GM19397 (cell line): ENCODE measurements at regions not wholly inside any gene's neighbourhood (a gene's known extent, or its start where the extent isn't known, plus 50 kb on each side); places are given as distances from the start of the nearest gene placed in this dataset.
A peak's percentile ranks its signal among the peaks of the same experiment; 100 is the strongest.
"Not testable (repeated sequence)": the region's sequence is repeated elsewhere in the genome, so short reads cannot be mapped to it uniquely, and the experiment has no call there.

ENCODE experiments used
- ATAC-seq: cut with Tn5 transposase; IDR thresholded peaks from one replicate; pipeline ENCODE4 v1.9.1; 2021; ENCODE audit warnings: mild to moderate bottlenecking, moderate library complexity; ENCODE audit not compliant: unreplicated experiment

DNA sequence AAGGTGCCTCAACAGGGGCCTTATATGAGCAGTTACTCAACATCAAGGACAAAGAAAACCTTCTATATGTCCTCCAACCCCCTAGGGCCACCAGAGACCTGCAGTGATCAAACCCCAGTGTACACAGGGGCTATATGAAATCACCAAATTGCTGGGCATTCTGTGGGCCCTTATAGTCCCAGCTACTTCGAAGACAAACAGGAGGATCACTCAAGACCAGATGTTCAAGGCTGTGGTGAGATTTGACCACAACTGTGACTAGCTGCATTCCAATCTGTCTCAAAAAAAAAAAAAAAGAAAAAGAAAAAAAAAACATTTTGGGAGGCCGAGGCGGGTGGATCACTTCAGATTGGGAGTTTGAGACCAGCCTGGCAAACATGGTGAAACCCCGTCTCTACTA lies 51.0 kb upstream of the PRB2 start:
- ATAC-seq: no peak

DNA sequence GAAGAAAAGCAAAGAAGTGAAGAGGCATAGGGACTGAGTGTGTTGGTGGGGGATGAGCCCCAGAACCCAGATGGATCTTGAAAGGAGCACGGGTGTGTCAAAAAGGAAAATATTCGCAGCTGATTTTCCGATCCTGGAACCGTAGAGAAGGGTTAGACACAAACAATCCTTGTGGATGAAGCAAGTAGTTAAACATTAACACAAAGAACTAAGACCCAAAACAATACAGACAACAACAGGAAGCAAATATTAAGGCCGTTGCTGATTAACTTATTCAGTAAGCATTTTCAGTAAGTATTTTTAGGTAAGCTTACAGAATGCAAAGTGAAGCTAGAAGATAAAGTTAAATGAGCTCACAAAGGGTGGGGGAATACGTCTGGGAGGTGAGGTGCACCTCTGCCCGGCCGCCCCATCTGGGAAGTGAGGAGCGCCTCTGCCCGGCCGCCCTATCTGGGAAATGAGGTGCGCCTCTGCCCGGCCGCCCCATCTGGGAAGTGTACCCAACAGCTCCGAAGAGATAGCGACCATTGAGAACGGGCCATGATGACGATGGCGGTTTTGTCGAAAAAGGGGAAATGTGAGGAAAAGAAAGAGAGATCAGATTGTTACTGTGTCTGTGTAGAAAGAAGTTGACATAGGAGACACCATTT lies 62.8 kb upstream of the PRB2 start:
- ATAC-seq: no peak

DNA sequence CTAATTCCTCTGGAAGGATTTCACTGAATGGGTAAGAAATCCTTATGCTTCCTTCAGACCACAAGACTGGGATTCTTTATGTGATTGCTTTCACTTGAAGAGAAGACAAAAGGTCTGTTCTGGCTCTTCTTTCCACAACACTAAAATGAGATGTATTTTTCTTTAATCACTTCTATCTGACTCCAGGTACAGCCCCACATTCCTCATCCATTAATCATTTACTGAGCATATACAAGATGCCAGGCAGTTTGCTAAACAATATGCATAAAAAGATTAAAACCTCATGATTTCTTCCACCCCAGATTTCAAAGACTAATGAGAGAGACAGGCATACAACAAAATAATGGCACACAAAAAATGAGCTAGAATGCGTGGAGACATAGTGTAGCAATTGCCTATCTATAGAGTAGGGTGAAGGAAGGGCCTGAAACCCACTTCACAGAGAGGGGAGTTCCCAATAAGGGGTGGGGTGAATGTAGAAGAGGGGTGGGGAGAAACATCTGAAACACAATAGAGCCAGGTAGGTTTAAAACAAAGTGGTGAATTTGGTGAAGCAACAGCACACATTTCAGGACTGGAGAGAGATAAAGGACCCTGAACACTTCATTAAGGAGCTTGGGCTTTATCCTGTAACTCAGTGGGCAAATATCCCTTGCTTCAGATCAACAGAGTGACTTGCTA lies 65.1 kb upstream of the PRB2 start:
- ATAC-seq: no peak

DNA sequence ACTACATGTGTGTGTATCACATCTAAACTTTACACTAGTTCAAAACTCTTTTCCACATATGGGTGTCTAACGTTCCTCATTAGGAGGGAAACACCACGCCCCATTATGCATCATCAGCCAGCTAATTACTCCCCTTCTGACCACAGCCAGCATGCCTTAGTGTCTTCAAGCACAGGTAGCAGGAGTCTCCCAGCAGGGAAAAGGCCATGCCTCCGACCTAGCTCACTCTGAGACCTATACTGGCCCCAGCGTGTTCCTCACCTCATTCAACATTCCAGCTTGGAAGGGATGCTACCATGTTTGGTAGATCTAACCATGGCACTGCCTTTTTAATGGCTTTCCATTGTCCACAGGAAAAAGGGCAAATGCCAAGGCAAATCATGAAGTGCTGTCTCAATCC lies 66.1 kb upstream of the PRB2 start:
- ATAC-seq: no peak

DNA sequence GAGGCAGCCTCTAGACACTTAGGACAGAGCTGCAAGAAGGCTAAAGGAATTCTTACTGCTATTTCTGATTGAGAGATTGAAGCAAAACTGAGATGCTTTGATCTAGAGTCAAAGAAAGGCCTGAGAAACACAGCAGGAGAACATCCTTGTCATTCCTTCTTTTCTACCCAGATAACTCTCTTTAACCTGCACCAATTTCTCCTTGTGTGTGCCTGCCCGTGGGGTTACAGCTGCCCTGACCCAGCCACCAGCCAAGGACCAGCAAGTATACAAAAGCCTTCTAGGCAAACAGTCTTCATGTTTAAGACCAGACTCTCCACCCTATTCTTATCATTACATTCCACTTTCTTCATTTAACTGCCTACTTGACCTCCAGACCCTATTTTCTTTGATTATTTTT lies 81.7 kb upstream of the PRB2 start:
- no peak for ATAC-seq

DNA sequence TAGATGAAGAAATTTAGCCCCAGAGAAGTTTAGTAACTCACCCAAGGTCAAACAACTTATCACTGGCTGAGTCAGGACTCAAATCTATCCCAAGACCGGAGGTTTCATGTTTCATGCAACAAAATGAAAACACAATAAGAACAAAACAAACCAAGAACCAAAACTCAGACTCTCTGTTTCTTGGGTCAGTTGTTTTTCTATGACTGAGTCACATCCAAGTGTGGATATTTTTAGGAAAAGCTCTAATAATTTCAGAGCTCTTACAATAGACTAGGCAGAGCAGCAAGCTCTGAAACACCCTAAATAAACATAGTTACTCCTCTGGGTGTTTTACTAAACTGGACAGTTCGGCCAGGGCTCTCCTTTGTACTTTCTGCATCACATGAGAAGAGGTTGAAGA lies 87.6 kb upstream of the PRB2 start:
- no peak for ATAC-seq

DNA sequence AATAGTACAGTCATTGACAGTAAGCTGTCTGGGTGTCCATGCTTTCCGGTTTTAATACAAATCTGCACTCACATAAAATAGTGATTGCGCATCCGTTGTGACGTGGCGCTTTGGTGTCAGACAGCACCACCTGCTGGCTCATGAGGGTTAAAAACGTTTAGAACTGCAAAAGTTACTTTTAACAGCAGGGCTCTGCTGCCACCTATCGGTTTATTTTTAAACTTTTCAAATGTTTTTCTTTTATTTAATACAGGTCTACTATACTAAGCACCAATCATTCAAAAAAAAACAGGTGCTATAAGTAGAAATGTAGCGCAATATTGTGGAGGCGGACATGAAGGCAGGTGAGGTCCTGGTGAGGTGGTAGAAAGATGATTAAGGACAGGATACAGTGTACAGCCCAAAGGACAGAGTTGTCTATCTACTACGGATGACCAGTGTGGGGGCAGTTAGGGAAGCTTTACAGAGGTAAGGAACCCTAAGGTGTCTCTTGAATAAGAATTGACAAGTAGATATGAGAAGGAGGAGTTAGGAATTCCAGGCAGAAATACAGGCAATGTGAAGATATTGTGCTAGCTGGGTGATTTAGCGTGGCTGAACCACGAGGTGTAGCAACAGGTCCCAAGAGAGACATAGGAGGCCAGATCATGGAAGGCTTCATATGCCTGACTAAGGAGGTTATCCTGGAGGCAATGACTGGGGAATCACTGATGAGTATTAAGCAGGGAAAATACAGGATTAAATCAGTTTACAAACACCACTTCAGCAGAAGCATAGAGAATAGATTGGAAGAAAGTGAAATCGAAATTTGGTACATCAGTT lies 91.5 kb upstream of the PRB2 start:
- ATAC-seq: peak; percentile 77

DNA sequence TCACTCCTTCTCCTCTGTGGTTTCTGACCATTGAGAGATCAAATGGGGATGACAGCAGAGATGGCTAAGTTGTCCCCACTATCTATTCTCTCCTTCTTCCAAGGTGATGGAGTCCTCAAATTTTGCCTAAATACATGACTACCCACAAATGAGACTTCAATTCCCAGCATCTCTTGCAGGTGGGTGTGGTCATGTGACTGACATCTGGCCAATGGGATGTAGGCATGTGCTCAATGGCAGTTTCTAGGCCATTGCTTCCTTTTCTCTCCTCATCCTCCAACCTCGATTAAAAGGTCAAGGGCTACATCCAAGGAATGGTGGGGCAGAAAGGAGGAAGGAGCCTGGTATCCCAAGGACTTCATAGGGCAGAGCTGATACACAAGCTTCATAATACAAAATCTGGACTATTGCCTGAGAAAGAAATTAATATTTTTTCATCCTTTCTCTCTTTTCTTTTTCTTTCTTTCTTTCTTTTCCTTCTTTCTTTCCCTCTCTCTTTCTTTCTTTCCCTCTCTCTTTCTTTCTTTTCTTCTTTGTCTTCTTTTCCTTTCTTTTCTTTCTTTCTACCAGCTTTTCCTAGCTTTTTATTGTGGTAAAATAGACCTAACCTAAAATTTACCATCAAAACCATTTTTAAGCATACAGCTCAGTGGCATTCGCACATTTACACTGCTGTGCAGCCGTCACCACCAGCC lies 100.9 kb upstream of the PRB2 start:
- ATAC-seq: no peak

DNA sequence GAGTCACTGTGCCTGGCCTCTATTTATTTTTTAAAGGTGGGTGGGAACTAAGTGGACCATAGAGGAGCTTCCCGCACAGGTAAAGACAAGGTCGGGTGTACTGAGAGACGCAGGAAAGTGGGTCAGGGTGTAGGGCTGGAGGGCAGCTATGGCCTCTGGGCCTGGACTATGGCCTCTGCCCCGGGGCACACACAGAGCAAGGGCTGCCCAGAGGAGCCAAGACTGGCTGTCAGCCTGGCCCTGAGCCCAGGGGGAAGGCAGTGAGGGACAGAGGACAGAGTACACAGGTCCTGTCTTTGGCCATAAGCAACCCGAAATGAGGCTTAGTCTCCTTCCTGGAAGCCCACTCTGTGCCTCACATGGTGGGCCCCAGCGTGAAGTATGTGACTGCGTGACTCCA lies 102.1 kb upstream of the PRB2 start:
- no peak for ATAC-seq

DNA sequence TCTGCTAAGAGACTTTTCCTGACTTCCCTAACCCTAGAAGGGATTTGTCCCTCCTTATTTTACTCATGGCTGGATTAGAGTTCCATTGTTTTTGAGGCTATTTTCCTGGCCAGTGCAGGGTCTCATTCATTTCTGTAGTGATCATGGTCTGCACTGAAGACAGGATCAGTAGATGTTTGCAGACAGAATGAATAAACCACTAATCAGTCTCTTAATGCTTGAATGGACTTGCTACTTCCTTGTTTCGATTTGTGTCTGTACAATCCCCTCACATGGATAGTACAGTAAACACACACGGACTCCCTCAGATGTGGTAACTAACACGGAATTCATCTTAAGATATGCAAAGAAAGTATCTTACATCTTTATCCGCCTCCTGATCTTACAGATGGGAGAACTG lies 102.6 kb upstream of the PRB2 start:
- peak; percentile 70 for ATAC-seq

DNA sequence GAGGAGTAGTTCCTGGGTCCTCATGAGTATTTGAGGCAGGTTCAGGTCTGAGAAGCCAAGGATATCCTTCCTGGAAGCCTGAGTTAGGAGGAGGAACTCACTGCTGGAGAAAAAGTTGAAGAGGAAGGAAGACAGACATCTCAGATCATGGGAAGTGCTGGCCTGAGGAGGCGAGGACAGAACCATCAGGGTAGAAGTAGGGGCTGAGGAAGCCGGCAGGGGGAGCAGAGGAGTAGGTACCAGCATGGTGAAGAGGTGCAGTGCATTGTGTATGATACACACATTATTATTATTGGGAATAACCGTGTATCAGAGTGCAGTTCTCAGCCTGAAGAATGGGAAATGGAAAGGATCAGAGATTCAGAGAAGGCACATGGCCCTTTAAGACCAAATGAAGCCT lies 103.2 kb upstream of the PRB2 start:
- not testable (repeated sequence) for ATAC-seq

DNA sequence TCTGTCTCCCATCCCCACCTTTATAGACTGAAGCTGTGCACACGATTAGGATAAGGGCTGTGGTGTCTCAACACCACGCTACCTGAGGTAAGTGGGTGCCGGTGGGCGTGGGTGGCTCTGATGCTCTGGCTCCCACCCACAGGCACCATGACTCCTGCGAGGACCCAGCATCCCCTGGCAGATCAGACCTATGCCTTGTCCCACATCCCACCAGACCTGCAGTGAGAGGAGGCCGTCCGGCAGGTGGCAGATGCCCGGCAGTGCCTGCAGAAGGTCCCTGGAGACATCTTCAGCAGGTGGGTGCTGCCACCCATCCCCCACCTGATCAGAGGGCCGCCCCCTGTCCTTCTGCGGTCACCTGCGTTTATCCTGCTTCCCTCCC lies 104.4 kb upstream of the PRB2 start:
- ATAC-seq: no peak

DNA sequence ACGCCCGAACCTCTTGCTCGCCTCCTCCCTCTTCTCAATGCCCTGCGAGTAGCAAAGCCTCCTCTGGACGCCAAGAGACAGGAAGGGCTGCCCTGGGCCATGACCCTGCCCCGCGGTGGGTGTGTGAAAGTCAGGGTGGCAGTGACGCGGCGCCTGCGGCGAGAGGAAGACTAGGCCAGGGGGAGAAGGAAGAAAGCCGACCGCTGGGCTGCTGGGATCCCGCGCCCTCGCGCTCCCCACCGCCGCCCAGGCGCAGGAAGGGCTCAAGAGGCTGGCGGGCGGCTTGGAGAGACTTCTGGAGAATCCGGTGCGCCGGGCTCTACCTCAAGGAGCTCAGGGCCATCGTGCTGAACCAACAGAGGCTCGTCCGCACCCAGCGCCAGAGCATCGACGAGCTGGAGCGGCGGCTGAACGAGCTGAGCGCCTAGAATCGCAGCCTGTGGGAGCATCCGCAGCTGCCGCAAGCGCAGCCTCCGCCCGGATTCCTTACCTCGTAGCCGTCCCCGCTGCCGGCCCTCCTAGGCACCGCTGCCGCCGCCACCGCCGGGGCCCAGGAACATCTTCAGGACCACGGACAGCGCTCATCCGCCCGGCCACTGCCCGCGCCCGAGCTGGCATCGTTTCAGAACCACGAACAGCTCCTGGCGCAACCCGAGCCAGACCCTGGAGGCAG lies 105.0 kb upstream of the PRB2 start:
- peak; percentile 55 for ATAC-seq

DNA sequence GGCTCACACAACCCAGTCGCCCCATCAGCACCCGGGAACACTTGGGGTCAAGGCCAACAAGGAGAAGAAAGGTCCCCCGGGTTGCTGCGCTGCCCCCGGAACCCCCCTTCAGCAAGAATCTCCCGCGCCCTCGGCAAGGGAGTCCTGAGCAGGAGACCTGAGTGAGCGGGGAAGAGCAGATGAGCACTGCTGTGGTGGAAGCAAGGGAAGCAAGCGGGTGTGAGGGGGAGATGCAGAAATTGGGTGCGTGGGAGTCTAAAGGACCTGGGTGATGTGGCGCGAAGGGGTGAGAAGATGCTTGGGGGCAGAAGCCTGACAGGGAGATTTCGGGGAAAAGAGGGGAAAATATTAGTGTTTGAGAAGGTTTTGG lies 105.5 kb upstream of the PRB2 start:
- ATAC-seq: no peak

DNA sequence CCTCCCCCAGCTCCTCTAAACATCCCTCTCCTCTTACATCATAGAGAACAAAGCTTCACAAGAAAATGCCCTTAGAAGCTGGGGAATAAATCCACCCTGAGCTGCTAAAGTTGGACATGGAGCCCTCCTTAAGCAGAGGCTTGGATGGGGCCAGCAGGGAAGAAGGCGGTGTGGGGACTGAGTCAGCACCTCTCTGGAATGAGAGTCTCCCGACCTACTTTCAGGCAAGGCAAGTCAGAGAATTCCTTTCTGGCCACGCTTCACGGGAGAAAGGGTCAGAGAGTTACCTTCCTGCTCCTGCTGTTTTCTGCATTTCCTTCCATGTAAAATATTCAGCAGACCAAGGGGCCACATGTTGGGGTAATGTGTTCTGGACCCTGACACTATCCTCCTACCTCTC lies 113.3 kb upstream of the PRB2 start:
- no peak for ATAC-seq

DNA sequence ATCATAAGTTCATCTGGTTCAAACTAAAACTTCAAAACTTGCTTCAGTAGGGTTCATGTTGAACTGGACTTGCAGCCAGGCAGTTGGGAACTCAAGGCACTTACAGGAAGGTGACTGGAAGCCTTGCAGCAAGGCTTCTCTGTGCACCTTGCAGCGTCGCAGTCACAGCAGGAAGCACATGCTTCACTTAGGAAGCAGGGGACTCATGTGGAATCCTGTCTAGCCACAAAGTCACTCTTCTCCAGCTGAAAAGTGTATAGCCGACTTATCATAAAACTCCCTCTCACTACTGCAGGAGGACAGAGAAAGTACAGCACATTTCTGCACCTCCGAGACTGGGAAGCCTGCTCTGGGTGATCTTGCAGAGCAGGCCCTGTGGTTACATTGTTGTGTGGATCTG lies 114.0 kb upstream of the PRB2 start:
- no peak for ATAC-seq

DNA sequence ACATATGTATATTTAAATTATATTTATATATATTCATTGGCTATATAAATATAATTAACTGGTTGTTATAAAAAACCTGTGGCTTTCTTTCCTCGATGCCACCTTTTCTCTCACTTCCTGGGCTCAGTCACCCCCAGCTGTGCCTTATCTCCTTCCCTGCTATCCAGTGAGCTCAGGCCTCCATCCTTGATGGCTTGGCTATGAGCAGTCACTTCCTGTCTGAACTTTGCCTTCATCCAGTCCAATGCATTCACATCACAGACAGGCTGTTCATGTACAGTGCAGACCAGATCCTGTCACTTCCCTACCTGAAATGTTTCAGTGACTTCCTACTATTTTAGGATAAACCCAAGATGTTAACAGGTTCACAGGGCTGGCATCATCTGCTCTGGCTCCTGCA lies 115.3 kb upstream of the PRB2 start:
- no peak for ATAC-seq

DNA sequence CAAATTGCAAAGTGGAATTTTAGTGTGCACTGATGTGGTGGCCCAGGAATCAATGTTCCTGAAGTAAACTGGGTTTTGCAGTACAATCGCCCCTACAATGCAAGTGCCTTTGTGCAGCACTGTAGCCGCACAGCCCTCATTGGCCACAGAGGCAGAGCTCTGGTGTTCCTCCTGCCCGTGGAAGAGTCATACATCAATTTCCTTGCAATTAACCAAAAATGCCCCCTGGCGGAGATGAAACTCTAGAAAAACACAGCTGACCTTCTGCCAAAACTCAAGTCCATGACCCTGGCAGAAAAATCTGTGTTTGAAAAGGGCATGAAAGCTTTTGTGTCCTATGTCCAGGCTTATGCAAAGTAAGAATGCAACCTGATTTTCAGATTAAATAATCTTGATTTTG lies 117.9 kb upstream of the PRB2 start:
- no peak for ATAC-seq

DNA sequence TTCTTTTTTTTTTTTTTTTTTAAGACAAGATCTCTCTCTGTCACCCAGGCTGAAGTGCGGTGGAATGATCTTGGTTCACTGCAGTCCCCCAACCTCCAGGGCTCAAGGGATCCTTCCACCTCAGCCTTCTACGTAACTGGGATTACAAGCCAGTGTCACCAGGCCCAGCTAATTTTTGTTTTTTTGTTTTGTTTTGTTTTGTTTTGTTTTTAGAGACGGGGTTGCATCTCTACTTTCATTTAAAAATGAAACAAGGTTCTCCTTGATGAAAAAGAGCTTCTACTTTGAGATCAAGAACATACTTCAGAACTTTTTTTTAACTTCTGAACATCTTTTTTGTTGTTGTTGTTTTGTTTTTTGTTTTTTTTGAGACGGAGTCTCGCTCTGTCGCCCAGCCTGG lies 121.7 kb upstream of the PRB2 start:
- no peak for ATAC-seq

DNA sequence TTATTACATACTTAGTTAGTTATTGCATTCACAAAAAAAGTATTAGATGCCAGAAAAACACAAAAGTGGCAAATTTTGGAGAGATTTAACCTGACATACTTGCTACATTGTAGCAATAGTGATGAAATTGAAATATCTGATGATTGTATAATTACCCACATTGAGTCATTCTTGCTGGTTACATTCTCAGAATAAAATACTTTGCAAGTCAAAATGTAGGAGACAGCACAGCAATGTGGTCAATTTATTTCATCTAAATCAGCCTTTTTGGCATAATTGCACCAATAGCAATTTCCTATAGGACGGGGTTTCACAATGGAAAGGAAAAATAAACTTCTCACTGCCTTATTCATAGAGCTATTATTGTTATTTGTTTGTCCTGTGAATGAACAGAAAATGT lies 125.0 kb upstream of the ETV6 start:
- ATAC-seq: no peak

DNA sequence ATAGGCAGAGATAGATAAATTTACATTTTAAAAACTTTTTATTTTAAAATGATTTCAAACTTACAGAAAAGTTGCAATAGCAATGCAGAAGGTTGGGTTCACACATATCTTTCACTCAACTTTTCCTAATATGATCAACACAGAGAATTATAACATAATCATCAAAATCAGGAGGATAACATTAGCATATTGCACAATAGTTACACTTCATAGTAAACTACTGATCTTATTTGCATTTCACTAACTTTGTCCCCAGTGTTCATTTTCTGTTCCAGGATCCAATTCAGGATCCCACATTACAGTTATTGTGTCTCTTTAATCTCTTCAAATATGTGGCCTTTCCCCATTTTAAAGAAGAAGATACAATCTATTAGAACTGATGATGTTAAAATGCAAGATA lies 115.4 kb upstream of the ETV6 start:
- no peak for ATAC-seq
